HAP-1 (cell line): ENCODE measurements at regions not wholly inside any gene's neighbourhood (a gene's known extent, or its start where the extent isn't known, plus 50 kb on each side); places are given as distances from the start of the nearest gene placed in this dataset.

Experiments
- DNase-seq, 2 experiments: peaks; one replicate each; pipeline ENCODE4 v3.0.0-alpha.2; 2016 to 2020; ENCODE audit warnings: low spot score in 2 of 2
- H3K27me3 ChIP-seq: fragments of 250-450 bp; sonication (Bioruptor Pico); 2 replicates; pipeline ENCODE4 v1.5.1; 2020; ENCODE audit warnings: low read depth, mild to moderate bottlenecking, moderate library complexity
- H3K36me3 ChIP-seq: fragments of 250-450 bp; sonication (Bioruptor Pico); replicated peaks from 2 replicates; pipeline ENCODE4 v1.5.1; 2020; ENCODE audit warnings: mild to moderate bottlenecking
- H3K4me1 ChIP-seq: fragments of 250-450 bp; sonication (Bioruptor Pico); 2 replicates; pipeline ENCODE4 v1.5.1; 2020; ENCODE audit warnings: mild to moderate bottlenecking
- H3K4me3 ChIP-seq: fragments of 250-450 bp; sonication (Bioruptor Pico); 2 replicates; pipeline ENCODE4 v1.5.1; 2020; ENCODE audit warnings: mild to moderate bottlenecking, moderate library complexity
- H3K9me3 ChIP-seq: fragments of 250-450 bp; sonication (Bioruptor Pico); 2 replicates; pipeline ENCODE4 v1.5.1; 2020; ENCODE audit warnings: mild to moderate bottlenecking, moderate library complexity
- in situ Hi-C: fragments of 300-500 bp; cut with MboI; formaldehyde crosslinking; loops from 3 replicates; pipeline ENCODE4 v1.14.3; 2020; ENCODE audit warnings: low sequenced_read_pairs, inconsistent platforms, mixed read lengths

GRCh38 chr20:40606237-40606636, 82.8 kb downstream of the MAFB start:
- no peak overlapping the region for H3K4me3 ChIP-seq
- in situ Hi-C loops = no loop called here
- no peaks in the 10 kb centered on the region for H3K4me1 ChIP-seq
- DNase-seq = no peak
- H3K36me3 ChIP-seq = no peaks in the 10 kb centered on the region
- no peaks in the 10 kb centered on the region for H3K27me3 ChIP-seq
- no peaks in the 10 kb centered on the region for H3K9me3 ChIP-seq

- H3K36me3 ChIP-seq = no peaks in the 10 kb centered on the region
- no peak for DNase-seq
- H3K27me3 ChIP-seq = no peaks in the 10 kb centered on the region
- in situ Hi-C loops = no loop called here
- no peaks in the 10 kb centered on the region for H3K9me3 ChIP-seq
- H3K4me3 ChIP-seq = no peak overlapping the region
- no peaks in the 10 kb centered on the region for H3K4me1 ChIP-seq
These were observed 84.6 kb downstream of the MAFB start for GRCh38 chr20:40604416-40604815.

- Histone ChIP-seq H3K27me3 (no peaks in the 10 kb centered on the region), H3K4me3 (no peak overlapping the region), H3K36me3 (no peaks in the 10 kb centered on the region), H3K9me3 (no peaks in the 10 kb centered on the region), H3K4me1 (no peaks in the 10 kb centered on the region)
- DNase-seq = no peak
- in situ Hi-C loops = no loop called here
These were observed 85.9 kb downstream of the MAFB start for GRCh38 chr20:40603057-40603651.

GRCh38 chr20:40602381-40602780, 86.7 kb downstream of the MAFB start:
- Histone ChIP-seq H3K4me1 (no peaks in the 10 kb centered on the region), H3K27me3 (no peaks in the 10 kb centered on the region), H3K36me3 (no peaks in the 10 kb centered on the region), H3K9me3 (no peaks in the 10 kb centered on the region), H3K4me3 (no peak overlapping the region)
- DNase-seq = no peak
- in situ Hi-C loops = no loop called here

GRCh38 chr20:40600441-40601219, 88.4 kb downstream of the MAFB start:
- Histone ChIP-seq H3K27me3 (no peaks in the 10 kb centered on the region), H3K4me3 (no peak overlapping the region), H3K36me3 (no peaks in the 10 kb centered on the region), H3K4me1 (no peaks in the 10 kb centered on the region), H3K9me3 (no peaks in the 10 kb centered on the region)
- DNase-seq = no peak
- in situ Hi-C loops = no loop called here

- in situ Hi-C loops = no loop called here
- Histone ChIP-seq H3K4me3 (no peak overlapping the region), H3K9me3 (no peaks in the 10 kb centered on the region), H3K36me3 (no peaks in the 10 kb centered on the region), H3K4me1 (no peaks in the 10 kb centered on the region), H3K27me3 (no peaks in the 10 kb centered on the region)
- no peak for DNase-seq
These were observed 89.0 kb downstream of the MAFB start for GRCh38 chr20:40599987-40600386.

- H3K27me3 ChIP-seq = no peaks in the 10 kb centered on the region
- DNase-seq = no peak
These were observed 96.1 kb downstream of the MAFB start for GRCh38 chr20:40592941-40593340.

GRCh38 chr20:40591536-40591935, 97.5 kb downstream of the MAFB start:
- Histone ChIP-seq H3K4me3 (no peak overlapping the region), H3K36me3 (no peaks in the 10 kb centered on the region), H3K4me1 (no peaks in the 10 kb centered on the region), H3K27me3 (no peaks in the 10 kb centered on the region), H3K9me3 (no peaks in the 10 kb centered on the region)
- in situ Hi-C loops = no loop called here
- DNase-seq = no peak

More at GRCh38 chr20:40592941-40593340, 96.1 kb downstream of the MAFB start:
- no peaks in the 10 kb centered on the region for H3K4me1 ChIP-seq
- H3K36me3 ChIP-seq = no peaks in the 10 kb centered on the region
- in situ Hi-C loops = no loop called here
- H3K4me3 ChIP-seq = no peak overlapping the region
- no peaks in the 10 kb centered on the region for H3K9me3 ChIP-seq

- no peaks in the 10 kb centered on the region for H3K4me1 ChIP-seq
- no peaks in the 10 kb centered on the region for H3K36me3 ChIP-seq
- H3K27me3 ChIP-seq = no peaks in the 10 kb centered on the region
- in situ Hi-C loops = no loop called here
- H3K9me3 ChIP-seq = no peaks in the 10 kb centered on the region
- DNase-seq = no peak
- H3K4me3 ChIP-seq = no peak overlapping the region
These were observed 97.9 kb downstream of the MAFB start for GRCh38 chr20:40591119-40591518.

GRCh38 chr20:40589581-40589980, 99.5 kb downstream of the MAFB start:
- Histone ChIP-seq H3K9me3 (no peaks in the 10 kb centered on the region), H3K4me3 (no peak overlapping the region), H3K36me3 (no peaks in the 10 kb centered on the region), H3K4me1 (no peaks in the 10 kb centered on the region), H3K27me3 (no peaks in the 10 kb centered on the region)
- in situ Hi-C loops = no loop called here
- no peak for DNase-seq

GRCh38 chr20:40588891-40589290, 100.1 kb downstream of the MAFB start:
- in situ Hi-C loops = no loop called here
- no peaks in the 10 kb centered on the region for H3K4me1 ChIP-seq

GRCh38 chr20:40587038-40587437, 102.0 kb downstream of the MAFB start:
- Histone ChIP-seq H3K36me3 (no peaks in the 10 kb centered on the region), H3K27me3 (no peaks in the 10 kb centered on the region), H3K9me3 (no peaks in the 10 kb centered on the region), H3K4me3 (no peak overlapping the region), H3K4me1 (no peaks in the 10 kb centered on the region)
- DNase-seq = no peak
- in situ Hi-C loops = no loop called here

More at GRCh38 chr20:40588891-40589290, 100.1 kb downstream of the MAFB start:
- no peak for DNase-seq
- Histone ChIP-seq H3K36me3 (no peaks in the 10 kb centered on the region), H3K4me3 (no peak overlapping the region), H3K9me3 (no peaks in the 10 kb centered on the region), H3K27me3 (no peaks in the 10 kb centered on the region)

GRCh38 chr20:40584130-40584809, 104.8 kb downstream of the MAFB start:
- Histone ChIP-seq H3K36me3 (no peaks in the 10 kb centered on the region), H3K4me3 (no peak overlapping the region), H3K9me3 (no peaks in the 10 kb centered on the region), H3K4me1 (no peaks in the 10 kb centered on the region), H3K27me3 (no peaks in the 10 kb centered on the region)
- in situ Hi-C loops = no loop called here
- DNase-seq = no peak

- in situ Hi-C loops = no loop called here
- Histone ChIP-seq H3K36me3 (no peaks in the 10 kb centered on the region), H3K4me1 (no peaks in the 10 kb centered on the region), H3K27me3 (no peaks in the 10 kb centered on the region), H3K4me3 (no peak overlapping the region), H3K9me3 (no peaks in the 10 kb centered on the region)
- no peak for DNase-seq
These were observed 105.4 kb downstream of the MAFB start for GRCh38 chr20:40583636-40584035.
